ENCODE measurements at regions not wholly inside any gene's neighbourhood (a gene's known extent, or its start where the extent isn't known, plus 50 kb on each side); places are given as distances from the start of the nearest gene placed in this dataset.

- TF ChIP-seq CTCF (IDR thresholded peaks at IDR 0.05; ENCODE audit: poor library complexity, severe bottlenecking): no peak
- no peak for TF ChIP-seq TAF1 (IDR thresholded peaks at IDR 0.05; ENCODE audit: low read depth)
- TF ChIP-seq EZH2 (IDR thresholded peaks at IDR 0.05; ENCODE audit: borderline replicate concordance, insufficient read depth, low read length, poor library complexity, severe bottlenecking): no peak
- no peak for TF ChIP-seq POLR2AphosphoS5 (IDR thresholded peaks at IDR 0.05)
Measured at GRCh38 chr20:10951904-10952303, 278.1 kb upstream of the JAG1 start.

All from neural cell (in vitro differentiated cells).